MM.1S (cell line): ENCODE measurements at regions not wholly inside any gene's neighbourhood (a gene's known extent, or its start where the extent isn't known, plus 50 kb on each side); places are given as distances from the start of the nearest gene placed in this dataset.
"Not testable (repeated sequence)": the region's sequence is repeated elsewhere in the genome, so short reads cannot be mapped to it uniquely, and the experiment has no call there.

ENCODE experiments used
- DNase-seq: peaks from one replicate; pipeline ENCODE4 v3.0.0-alpha.2; 2015
- H2AFZ ChIP-seq: fragments of 300-600 bp; sonication (generic); 2 replicates; pipeline ENCODE4 v1.6.0; 2016; ENCODE audit warnings: antibody characterized with exemption, low read length
- H3F3A ChIP-seq: fragments of 300-600 bp; sonication (generic); 2 replicates; pipeline ENCODE4 v1.6.1; 2016; ENCODE audit warnings: mild to moderate bottlenecking, antibody characterized with exemption, low read length, moderate library complexity, mixed read lengths; ENCODE audit not compliant: insufficient read depth
- H3K27ac ChIP-seq: fragments of 300-600 bp; sonication (generic); 2 replicates; pipeline ENCODE4 v1.5.1; 2016; ENCODE audit warnings: mild to moderate bottlenecking, low read length
- H3K27me3 ChIP-seq: fragments of 300-600 bp; sonication (generic); replicated peaks from 2 replicates; pipeline ENCODE4 v1.6.0; 2016; ENCODE audit warnings: low read length; ENCODE audit not compliant: insufficient read depth
- H3K36me3 ChIP-seq: fragments of 300-600 bp; sonication (generic); replicated peaks from 2 replicates; pipeline ENCODE4 v1.6.1; 2016; ENCODE audit warnings: mild to moderate bottlenecking, low read length, mixed read lengths; ENCODE audit not compliant: insufficient read depth
- H3K4me1 ChIP-seq: fragments of 300-600 bp; sonication (generic); 2 replicates; pipeline ENCODE4 v1.6.1; 2016; ENCODE audit warnings: low read length, mixed read lengths
- H3K4me2 ChIP-seq: fragments of 300-600 bp; sonication (generic); 2 replicates; pipeline ENCODE4 v1.6.0; 2016; ENCODE audit warnings: low read depth, low read length
- H3K4me3 ChIP-seq: fragments of 300-600 bp; sonication (generic); 2 replicates; pipeline ENCODE4 v1.5.1; 2016; ENCODE audit warnings: low read length, mixed read lengths
- H3K79me2 ChIP-seq: fragments of 300-600 bp; sonication (generic); 2 replicates; pipeline ENCODE4 v1.6.1; 2016; ENCODE audit warnings: mixed run types, low read length, mixed read lengths
- H3K9ac ChIP-seq: fragments of 300-600 bp; sonication (generic); 2 replicates; pipeline ENCODE4 v1.6.1; 2016; ENCODE audit warnings: low read length, mixed read lengths
- H3K9me2 ChIP-seq: fragments of 300-600 bp; sonication (generic); replicated peaks from 2 replicates; pipeline ENCODE4 v1.6.1; 2016; ENCODE audit warnings: mild to moderate bottlenecking, low read length, mixed read lengths; ENCODE audit not compliant: insufficient read depth
- H3K9me3 ChIP-seq: fragments of 300-600 bp; sonication (generic); replicated peaks from 2 replicates; pipeline ENCODE4 v1.6.1; 2016; ENCODE audit warnings: mild to moderate bottlenecking, low read length, mixed read lengths; ENCODE audit not compliant: insufficient read depth
- H4K20me1 ChIP-seq: fragments of 300-600 bp; sonication (generic); 2 replicates; pipeline ENCODE4 v1.6.1; 2016; ENCODE audit warnings: mild to moderate bottlenecking, low read length, moderate library complexity, mixed read lengths; ENCODE audit not compliant: insufficient read depth
- EZH2 ChIP-seq: fragments of 300-600 bp; sonication (generic); optimal IDR thresholded peaks from 2 replicates; pipeline ENCODE3; 2017; ENCODE audit warnings: low read depth, mild to moderate bottlenecking, antibody characterized with exemption, low read length, mixed read lengths
- EZH2phosphoT487 ChIP-seq: fragments of 300-600 bp; sonication (generic); IDR thresholded peaks from 2 replicates; pipeline ENCODE4 v1.6.1; 2018; ENCODE audit warnings: antibody characterized with exemption, low read length
- TF ChIP-seq, protein P1 (sequence below): fragments of 300-600 bp; sonication (generic); IDR thresholded peaks from 2 replicates; pipeline ENCODE4 v1.5.1; 2016; ENCODE audit warnings: antibody characterized with exemption, low read length, mixed read lengths

DNA sequence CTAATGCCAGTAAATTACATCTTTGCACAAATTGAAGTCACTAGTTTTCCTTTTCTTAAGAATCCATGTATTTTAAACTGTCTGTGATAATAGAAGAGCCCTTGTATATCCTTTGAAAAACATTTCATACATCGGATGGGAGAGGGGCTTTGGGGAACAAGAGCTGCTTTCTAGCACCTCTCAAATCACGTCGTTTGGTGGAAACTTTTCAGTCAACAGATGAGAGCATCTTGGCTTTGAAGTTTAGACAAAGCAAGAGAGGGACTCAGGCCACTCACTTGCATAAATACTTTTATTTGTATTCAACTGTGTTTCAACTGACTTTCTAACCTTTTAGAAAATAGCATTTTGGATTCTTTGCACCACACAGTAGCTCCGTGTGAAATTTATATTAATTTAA, 502.3 kb upstream of the IMPG1 start:
- H3K9me2 ChIP-seq = no peaks in the 10 kb centered on the region
- no peak overlapping the region for H2AFZ ChIP-seq
- no peaks in the 10 kb centered on the region for H4K20me1 ChIP-seq
- no peaks in the 10 kb centered on the region for H3K4me1 ChIP-seq
- H3K9me3 ChIP-seq = no peaks in the 10 kb centered on the region
- TF ChIP-seq, protein P1, sequence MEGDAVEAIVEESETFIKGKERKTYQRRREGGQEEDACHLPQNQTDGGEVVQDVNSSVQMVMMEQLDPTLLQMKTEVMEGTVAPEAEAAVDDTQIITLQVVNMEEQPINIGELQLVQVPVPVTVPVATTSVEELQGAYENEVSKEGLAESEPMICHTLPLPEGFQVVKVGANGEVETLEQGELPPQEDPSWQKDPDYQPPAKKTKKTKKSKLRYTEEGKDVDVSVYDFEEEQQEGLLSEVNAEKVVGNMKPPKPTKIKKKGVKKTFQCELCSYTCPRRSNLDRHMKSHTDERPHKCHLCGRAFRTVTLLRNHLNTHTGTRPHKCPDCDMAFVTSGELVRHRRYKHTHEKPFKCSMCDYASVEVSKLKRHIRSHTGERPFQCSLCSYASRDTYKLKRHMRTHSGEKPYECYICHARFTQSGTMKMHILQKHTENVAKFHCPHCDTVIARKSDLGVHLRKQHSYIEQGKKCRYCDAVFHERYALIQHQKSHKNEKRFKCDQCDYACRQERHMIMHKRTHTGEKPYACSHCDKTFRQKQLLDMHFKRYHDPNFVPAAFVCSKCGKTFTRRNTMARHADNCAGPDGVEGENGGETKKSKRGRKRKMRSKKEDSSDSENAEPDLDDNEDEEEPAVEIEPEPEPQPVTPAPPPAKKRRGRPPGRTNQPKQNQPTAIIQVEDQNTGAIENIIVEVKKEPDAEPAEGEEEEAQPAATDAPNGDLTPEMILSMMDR = no peak
- TF ChIP-seq EZH2phosphoT487 (no peak), EZH2 (no peak)
- no peak overlapping the region for H3K27ac ChIP-seq
- DNase-seq = no peak
- H3K79me2 ChIP-seq = no peaks in the 10 kb centered on the region
- H3K4me2 ChIP-seq = no peak overlapping the region
- no peaks in the 10 kb centered on the region for H3K27me3 ChIP-seq
- H3F3A ChIP-seq = no peaks in the 10 kb centered on the region; the same call in 1 of the 2 replicates
- H3K36me3 ChIP-seq = no peaks in the 10 kb centered on the region
- H3K4me3 ChIP-seq = no peak overlapping the region
- no peak overlapping the region for H3K9ac ChIP-seq

DNA sequence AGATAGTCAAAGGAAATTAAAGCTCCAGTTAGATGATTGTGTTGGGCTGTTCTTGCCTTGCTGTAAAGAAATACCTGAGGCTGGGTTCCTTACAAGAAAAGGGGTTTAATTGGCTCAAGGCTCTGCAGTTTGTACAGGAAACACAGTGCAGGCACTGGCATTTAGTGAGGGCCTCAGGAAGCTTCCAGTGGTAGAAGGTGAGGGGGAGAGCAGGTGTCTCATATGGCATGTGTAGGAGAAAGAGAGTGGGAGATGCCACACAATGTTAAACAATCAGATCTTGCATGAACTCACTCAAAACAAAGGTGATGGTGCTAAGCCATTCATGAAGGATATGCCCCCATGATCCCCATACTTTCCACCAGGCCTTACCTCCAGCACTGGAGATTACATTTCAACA, 493.5 kb upstream of the IMPG1 start:
- no peak for DNase-seq
- no peak overlapping the region for H3K9ac ChIP-seq
- H3K4me3 ChIP-seq = no peak overlapping the region
- no peaks in the 10 kb centered on the region for H3K36me3 ChIP-seq
- H3K79me2 ChIP-seq = no peaks in the 10 kb centered on the region
- no peaks in the 10 kb centered on the region for H3K9me2 ChIP-seq
- no peaks in the 10 kb centered on the region for H3K27me3 ChIP-seq
- no peak overlapping the region for H2AFZ ChIP-seq
- no peak overlapping the region for H3K4me2 ChIP-seq
- no peaks in the 10 kb centered on the region for H4K20me1 ChIP-seq
- no peaks in the 10 kb centered on the region for H3K4me1 ChIP-seq
- TF ChIP-seq, protein P1 = no peak
- TF ChIP-seq EZH2phosphoT487 = no peak
- no peak for TF ChIP-seq EZH2
- H3F3A ChIP-seq = no peaks in the 10 kb centered on the region; the same call in 1 of the 2 replicates
- no peaks in the 10 kb centered on the region for H3K9me3 ChIP-seq
- no peak overlapping the region for H3K27ac ChIP-seq

DNA sequence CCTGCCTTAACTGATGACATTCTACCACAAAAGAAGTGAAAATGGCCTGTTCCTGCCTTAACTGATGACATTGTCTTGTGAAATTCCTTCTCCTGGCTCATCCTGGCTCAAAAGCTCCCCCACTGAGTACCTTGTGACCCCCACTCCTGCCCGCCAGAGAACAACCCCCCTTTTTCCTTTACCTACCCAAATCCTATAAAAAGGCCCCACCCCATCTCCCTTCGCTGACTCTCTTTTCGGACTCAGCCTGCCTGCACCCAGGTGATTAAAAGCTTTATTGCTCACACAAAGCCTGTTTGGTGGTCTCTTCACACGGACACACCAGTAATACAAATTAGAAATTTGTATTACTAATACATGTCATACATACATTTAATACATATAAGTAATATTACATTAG, 489.9 kb upstream of the IMPG1 start:
- not testable (repeated sequence) for H3K9ac ChIP-seq, H3K4me3 ChIP-seq

DNA sequence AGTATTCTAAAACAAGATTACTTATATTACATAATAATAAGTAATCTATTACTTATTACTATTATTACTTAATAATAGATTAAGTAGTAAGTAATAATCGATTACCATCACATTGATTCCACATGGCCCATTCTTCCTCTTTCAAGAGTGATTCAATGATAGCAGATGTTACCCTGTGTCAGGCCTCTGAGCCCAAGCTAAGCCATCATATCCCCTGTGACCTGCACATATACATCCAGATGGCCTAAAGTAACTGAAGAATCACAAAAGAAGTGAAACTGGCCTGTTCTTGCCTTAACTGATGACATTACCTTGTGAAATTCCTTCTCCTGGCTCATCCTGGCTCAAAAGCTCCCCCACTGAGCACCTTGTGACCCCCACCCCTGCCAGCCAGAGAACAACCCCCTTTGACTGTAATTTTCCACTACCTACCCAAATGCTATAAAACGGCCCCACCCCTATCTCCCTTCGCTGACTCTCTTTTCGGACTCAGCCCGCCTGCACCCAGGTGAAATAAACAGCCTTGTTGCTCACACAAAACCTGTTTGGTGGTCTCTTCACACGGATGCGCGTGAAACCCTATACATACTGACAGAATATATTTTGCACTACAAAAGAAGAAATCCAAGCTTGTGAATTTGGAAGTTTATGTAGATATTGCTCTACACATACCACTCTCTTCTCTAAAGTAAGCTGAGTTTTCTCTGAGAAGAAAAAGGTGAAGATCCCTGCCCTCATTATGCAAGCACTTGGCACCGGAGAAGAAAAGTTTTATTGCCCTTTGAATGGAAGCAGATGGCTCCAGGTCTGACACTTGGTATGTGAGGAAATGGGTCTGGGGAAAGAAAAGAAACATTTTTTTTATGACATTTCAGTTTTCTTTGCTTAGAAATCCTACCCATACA, 488.6 kb upstream of the IMPG1 start:
- H2AFZ ChIP-seq, H3K27ac ChIP-seq, H3K9me2 ChIP-seq, H3K9me3 ChIP-seq, H3K36me3 ChIP-seq, H3K9ac ChIP-seq, DNase-seq, H3K27me3 ChIP-seq, H4K20me1 ChIP-seq, H3K4me3 ChIP-seq, H3K4me1 ChIP-seq, H3K4me2 ChIP-seq, H3K79me2 ChIP-seq, H3F3A ChIP-seq: not testable (repeated sequence)

More for the DNA sequence above, 489.9 kb upstream of the IMPG1 start:
- not testable (repeated sequence) for H3K9me2 ChIP-seq, H3K4me1 ChIP-seq, H3K9me3 ChIP-seq, H3K36me3 ChIP-seq, H4K20me1 ChIP-seq, H3F3A ChIP-seq, H3K4me2 ChIP-seq, H3K27ac ChIP-seq, H3K79me2 ChIP-seq, H3K27me3 ChIP-seq, DNase-seq, H2AFZ ChIP-seq
